Right forelimb (tissue), 1 donor: ENCODE measurements at regions not wholly inside any gene's neighbourhood (a gene's known extent, or its start where the extent isn't known, plus 50 kb on each side); places are given as distances from the start of the nearest gene placed in this dataset.

Experiments used
- DNase-seq: peaks from one replicate; pipeline ENCODE4 v3.0.0-alpha.2; 2018

DNA sequence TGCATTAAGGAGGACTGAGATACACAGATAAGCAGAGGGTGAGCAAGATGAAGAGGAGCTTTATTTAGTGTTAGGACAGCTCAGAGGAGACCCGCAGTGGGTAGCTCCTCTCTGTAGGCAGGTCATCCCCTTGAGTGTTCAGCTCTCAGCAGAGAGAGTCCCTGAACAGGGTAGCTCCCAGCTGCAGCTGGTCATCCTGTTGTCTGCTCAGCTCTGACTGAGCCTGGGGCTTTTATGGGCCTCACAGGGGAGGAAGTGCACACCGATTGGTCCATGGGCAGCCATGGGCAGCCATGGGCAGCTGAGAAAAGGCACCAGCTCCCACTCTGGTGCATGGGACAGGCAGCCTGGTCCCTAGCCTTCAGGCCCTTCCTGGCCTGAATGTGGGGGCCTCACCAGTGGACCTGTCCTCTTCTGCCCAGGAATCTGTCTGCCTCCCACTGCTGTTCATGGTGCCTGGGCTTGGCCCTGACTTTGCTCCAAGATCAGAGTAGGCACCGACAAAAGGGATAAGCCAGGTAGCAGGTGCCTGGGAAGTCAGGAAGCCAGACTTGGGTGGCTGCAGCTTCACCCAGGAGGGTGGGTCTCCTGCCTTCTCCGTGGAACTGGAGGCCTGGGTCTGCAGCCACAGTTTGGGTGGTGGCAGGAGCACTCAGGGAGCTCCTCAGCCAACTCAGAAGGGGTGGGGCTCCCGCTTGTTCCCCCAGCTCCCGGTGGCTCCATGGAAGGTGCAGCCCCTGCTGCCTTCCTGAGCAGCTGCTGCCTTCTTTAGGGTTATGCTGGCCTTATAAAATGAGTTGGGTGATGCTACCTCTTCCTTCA lies 54.7 kb downstream of the MYEOV start:
- DNase-seq = no peak

DNA sequence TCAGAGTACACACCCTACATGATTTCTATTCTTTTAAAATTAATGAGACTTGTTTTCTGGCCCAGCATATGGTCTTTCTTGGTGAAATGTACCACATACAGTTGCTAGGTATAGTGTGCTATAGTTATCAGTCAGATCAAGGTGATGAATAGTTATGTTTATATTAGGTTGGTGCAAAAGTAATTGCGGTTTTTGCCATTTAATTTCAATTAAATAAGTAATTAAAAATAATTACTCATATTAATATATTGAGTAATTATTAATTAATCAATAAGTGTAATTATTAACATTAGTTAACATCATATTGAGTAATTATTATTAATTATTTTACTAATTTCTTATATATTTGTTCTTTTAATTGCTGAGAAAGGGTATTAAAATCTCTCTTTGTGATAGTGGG lies 56.1 kb downstream of the MYEOV start:
- DNase-seq = no peak

DNA sequence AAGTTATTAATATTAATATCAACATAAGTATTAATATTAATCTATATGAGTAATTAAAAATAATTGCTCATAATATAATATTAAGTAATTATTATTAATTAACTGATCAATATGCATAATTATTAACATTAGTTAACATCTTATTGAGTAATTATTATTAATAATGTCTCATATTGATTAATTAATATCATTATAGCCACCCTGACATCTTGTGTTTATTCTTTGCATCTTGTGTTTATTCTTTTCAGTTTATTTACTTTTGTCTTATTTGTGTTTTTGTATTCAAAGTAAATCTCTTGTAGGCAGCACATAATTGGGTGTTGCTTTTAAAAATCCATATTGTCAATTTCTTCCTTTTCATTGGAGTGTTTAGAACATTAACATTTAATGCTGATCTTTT lies 56.6 kb downstream of the MYEOV start:
- no peak for DNase-seq

DNA sequence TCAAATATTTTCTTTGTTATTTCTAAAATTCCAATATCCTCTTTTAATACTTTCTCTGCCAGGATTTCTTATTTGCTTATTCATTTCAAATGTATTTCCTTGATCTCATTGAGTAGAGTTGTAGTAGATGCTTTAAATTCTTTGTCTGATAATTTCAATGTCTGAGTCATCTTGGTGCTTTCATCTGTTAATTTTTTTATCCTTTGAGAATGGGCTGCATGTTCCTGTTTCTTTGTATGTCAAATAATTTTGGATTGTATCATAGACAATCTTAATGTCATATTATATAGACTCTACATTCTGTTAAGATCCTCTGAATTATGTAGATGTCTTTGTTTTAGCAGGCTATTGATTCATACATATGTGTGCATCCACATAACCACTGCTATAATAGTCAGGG lies 57.5 kb downstream of the MYEOV start:
- no peak for DNase-seq

DNA sequence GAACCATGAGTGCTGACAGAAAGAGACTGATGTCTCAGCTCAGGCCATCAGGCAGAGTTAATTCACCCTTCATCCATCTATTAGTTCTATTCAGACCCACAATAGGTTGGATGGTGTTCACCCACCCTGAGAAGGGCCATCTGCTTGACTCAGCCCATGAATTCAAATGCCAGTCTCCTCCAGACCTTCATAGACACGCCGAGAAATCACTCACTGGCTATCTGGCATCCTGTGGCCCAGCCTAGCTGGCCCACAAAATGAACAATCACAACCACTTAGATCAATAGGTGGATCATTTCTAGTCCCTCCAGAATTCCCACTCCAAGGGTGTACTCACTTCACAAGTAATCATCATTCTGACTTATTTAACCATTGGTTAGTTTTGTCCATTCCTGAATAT lies 58.2 kb downstream of the MYEOV start:
- DNase-seq = no peak

DNA sequence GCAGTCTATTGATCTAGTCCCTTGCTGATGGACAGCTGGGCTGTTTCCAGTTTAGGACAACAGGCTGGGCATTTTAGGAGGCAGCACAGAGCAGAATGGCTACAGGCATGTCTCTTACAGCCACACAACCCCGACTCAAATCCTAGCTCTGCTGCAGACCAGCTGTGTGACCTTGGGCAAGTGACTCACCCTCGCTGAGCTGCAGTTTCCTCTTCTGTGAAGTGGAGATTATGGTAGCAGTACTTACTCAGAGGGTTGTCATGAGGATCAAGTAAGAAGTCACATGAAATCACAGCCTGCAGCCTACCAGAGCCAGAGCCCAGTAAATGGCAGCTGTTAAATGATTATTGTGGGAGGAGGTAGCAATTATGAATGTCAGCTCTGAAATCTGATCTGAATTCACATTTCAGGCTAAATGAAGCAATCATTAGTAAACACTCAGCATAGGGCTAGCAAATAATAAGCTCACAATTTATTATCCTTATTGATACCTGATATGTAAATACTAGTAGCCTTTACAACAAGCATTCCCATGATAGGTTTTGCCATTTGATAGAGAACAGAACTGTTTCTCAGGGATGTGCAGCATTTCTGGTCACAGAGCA lies 58.9 kb downstream of the MYEOV start:
- no peak for DNase-seq

DNA sequence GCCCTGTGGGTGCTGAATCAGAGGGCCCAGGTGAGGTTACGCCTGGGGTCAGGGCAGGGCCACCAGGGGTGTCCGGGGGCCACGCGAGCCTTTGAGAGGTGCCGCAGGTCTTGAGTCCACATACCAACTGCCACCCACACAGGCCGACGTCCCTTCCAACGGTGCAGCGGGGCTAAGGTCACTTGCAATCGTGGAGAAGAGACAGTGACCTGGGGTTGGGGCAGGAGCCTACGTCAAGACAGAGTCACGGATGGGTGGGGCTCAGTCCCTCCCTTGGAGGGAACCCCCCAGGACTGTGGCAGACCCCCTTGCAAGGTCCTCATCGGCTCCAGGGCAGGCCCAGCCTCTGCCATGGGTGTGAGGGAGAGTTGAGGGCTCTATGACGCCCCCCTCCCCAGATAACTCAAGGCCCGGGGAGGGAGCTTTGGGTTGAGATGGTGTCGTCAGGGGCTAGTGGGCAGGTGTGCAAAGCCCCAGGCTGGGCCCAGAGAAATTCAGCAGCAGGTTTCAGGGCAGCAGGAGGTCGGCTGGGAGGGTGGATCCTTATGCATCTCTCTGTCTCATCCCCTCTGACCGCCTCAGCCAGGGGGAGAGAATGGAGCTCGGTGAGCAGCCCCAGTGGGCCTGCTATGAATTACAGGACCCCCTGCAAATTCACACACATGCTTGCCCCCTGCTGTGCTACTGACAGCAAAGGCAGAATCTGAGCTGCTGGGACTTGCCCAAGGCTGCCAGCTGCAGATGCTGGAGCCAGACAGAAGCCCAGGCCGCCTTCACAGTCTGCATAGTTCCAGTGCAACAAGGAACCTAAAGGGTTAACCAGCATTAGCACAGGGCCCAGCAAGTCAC lies 60.0 kb downstream of the MYEOV start:
- DNase-seq = no peak

DNA sequence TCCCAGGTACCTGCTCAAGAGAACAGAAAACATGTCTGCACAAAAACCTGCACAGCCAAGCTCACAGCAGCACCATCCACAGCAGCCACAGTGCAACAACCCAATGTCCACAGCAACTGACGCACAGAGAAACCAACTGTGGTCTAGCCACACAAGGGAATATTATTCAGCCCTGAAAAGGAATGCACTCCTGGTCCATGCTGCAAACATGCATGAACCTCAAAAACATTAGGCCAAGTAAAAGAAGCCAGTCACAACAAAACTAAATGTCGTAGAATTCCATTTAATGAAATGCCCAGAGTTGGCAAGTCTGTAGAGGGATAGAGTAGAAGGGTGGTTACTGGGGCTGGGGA lies 60.6 kb downstream of the MYEOV start:
- no peak for DNase-seq

DNA sequence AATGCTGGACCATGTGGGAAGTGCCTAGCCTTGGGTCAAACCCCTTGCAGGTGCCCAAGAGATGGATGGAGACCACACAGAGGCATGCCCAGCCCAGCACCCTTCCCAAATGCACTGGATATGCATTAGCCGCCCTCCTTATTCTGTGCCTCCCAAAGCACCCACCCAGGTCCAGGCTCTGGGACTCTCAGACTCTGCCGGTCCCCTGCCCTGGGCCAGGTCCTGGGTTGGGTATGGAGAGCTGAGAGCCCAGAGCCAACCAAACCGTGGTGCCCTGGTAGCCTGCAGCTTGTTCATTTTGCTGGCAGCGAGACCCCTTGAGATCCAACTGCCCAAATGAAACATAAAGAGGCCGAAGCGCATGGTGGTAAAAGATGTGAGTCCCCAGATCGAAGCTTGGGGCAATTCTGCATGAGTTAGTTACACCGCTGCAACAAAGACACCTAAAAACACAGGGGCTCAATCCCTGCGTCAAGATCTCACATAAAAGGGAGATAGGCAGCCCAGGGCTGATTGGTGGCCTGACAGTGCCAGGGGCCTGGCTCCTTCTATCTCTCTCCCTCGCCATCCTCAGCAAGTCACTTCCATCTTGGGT lies 61.5 kb downstream of the MYEOV start:
- DNase-seq = no peak

DNA sequence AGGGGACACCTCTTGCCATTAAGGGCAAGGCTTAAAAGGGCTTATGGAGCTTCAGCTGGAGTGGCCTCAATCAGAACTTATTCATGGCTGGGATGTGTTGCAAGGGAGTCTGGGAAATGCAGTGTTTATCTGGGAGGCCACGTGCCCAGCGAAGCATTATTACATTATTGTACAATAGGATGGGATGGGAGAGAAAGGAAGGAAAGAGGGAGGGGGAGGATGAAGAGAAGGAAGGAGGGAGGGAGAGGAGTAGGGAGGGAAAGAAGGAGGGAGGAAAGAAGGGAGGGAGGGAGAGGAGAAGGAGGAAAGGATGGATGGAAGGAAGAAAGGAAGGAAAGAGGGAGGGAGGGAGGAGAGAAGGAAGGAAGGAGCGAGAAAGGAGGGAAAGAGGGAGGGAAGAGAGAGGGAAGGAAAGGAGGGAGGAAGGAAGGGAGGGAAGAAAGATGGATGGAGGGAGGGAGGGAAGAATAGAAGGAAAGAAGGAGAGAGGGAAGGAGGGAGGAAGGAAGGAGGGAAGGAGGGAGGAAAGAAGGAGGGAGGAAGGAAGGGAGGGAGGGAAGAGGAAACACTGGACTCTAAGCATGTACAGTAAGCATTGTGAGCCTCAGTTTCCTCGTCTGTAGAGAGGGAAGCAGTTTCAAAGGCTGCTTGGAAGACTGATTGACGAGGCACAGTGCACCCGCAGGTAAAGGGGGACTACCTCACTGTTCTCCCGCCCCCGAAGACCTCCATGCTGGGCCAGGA lies 62.2 kb downstream of the MYEOV start:
- no peak for DNase-seq

DNA sequence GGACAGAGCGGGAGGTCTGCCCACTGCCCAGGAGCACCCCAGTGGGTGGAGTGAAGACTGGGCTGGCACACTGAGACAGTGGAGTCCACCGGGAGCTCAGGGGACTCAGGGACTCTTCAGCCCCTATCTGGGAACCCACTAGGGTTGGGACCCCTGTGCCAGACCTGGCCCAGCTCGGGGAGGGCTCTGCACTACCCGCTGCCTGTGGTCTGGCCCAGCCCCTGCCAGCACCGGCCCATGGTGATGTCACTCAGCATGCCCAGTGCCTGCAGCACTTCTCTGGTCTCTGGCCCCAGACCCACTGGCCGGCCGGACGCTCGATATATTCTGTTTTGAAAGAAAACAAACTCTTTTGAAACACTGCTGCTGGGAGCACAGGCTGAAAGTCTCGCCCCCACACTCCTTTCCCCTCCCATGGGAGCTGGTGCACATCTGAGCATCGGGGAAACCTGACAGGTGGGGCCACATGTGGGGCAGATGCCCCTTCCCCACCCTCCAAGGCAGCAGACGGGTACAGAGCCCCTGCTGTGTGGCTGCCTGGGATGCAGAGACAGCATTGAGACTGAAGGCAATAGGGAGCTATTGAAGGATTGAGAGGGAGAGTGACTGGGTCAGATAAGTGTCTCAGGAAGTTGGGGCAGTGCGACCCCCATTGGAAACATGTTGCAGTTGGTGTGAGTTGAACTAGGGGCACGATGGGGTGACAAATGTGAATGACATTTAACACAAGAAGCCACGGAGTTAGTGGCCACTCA lies 62.9 kb downstream of the MYEOV start:
- DNase-seq = no peak

DNA sequence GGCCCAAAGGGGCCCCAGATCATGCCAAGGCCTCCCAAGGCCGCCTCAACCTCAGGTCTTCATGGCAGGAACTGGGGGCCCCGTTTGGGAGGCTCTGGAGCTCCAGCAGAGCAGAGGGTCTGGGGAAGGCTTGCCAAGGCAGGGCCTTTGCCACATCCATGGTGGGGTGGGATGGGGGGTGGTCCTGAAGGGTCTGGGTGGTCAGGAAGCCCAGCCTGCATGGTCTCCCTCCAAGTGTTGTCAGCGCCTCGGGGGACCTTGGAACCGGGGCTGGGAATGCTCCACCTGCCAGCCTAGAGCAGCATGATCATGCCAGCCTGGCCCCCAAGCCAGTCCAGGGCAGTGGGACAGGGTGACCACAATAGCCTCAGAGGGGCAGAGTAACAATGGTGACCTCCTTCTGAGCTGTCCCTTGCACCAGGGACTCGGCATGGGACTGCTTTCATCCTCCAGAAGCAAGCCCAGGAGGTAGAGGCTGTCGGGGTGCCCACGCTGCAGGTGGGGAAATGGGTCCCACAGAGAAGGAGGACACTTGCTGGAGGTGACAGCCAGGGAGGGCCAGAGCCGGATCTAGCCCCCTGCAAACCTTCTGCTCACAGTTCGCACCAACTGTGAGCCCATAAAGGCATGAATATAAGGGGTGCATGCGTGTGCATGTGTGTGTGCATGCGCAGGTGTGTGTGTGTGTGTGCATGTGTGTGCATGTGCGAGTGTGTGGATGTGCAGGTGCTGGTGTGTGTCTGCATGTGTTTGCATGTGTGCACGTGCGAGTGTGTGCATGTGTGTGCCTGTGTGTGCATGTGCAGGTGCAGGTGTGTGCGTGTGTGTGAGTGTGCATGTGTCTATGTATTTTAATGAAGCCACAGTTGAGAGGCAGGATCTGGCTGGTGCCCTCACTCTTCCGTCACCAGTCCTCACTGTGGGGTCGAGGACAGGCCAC lies 63.8 kb downstream of the MYEOV start:
- DNase-seq = no peak

DNA sequence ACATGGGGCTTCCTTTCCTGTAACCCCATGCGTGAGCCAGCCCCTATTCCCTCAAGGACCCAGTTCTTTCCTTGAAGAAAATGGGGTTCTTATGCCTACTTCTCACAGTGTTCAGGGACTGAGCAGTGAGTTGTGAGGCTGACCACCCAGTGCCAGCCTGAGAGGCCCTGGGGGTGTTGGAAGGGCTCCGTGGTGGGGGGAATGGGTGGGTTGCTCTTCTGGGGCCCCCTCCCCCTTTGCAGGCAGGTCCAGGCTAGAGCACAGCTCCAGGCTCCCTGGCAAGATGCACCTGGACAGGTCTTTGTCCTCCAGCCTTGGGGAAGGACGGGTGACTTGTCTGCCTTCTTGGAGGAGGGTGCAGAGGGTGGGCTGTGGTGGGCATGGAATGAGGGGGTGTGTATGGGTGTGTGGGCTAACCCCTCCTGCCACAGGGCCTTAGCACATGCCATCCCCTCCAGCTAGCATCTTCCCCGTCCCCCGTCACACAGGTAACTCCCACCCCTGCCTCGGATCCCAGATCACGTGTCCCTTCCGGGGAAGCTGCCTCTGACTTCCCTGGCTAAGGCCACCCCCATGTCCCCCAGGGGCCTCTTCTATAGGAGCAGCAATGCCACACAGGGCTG lies 64.6 kb downstream of the MYEOV start:
- no peak for DNase-seq

DNA sequence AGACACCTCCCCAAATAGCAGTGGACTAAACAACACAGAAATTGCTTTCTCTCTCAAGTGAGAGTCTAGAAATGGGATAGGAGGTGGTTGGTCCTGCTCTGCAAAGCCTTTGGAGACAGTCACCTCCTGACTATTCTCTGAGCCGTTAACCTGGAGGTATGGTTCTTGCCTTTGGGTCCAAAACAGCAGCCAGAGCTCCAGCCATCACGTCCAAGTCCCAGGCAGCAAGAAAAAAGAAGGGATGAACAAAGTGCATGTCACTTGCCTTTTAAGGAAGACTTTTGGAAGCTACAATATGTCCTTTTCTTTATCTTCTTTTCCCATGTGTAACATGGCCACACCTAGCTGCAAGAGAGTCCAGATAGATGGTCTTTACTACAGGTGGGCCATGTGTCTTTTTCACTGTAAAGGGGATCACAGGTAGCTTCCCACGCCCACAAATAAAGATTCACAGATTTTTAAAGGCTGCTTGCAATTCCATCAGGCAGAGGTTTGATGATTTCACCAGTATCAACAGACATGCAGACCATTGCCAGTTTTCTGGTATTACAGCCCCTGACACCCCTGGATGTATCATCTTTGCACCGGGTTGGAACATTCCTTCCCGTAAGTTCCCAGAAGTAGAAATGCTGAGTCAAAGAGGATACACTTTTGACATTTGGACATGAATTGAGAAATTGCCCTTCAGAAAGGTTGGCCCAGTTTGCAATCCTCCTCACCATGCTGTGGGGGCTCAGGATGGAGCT lies 66.0 kb downstream of the MYEOV start:
- no peak for DNase-seq

DNA sequence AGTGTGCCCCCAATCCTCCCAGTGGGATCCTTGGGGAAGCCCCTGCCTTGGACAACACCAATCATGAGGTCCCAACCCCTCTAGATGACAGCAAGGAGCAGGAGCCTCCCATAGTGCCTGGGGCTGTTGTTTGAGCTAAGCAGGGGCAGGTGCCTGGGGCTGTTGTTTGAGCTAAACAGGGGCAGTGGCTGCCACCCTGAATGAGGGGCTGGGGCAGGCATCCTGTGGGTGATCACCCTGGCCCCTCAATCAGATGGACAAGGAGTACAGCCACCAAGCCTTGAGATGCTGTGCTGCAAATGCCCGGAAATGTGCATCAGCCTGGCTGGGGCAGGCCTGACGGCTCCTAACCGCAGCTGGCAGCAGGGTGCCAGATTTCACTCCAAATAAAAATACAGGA lies 66.7 kb downstream of the MYEOV start:
- no peak for DNase-seq

DNA sequence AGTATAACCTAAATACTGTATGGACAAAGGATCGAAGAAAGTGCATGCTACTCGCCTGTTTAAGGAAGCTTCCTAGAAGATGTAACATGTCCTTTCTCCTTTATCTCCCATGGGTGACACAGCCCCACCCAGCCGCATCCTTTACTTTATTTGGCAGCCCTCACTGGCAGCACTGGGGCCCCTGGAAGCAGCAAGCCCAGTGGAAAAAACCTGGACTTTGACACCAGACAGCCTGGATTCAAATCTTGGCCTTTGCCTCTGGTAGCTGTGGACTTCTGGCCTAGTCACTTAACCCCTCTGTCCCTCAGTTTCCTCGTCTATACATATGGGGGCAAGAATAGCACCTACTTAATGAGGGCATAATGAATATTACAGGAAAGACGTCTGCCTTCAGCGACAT lies 67.1 kb downstream of the MYEOV start:
- DNase-seq = no peak

DNA sequence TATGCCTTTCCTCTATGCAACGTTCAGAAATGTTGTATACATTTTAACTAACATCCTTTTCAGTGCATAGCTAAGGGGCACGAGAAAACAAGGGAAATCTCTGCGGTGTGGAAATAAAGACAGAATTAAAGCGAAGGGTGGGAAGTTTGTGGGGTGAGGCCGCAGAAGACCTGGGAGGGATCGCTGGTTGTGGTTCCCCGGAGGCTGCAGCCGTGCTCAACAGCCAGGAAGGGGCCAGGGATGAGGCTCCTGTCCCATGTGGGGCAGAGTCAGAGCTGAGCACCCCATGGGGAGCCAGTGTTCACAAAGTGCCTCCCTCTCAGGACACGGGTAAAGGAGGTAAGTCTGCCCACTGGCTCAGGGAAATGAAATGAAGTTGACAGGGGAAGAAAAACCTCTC lies 67.5 kb downstream of the MYEOV start:
- DNase-seq = no peak

DNA sequence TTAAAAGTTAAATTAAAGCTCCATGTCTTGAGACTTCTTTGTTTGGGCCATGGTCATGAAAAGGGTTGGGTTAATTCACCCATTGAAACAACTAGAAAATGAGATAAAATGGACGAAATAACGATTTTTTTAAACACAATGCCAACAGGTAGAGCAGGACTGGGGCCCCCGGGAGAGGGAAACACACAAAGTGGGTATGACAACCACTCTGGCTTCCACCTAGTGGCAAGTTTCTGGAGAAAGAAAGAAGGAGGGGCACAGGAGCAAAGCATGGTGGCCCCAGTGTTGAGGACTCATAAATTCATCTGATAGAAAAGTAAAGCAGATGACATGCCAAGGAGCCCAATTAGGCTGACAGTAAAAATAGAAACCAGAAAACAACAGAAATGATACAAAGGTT lies 68.4 kb downstream of the MYEOV start:
- no peak for DNase-seq

DNA sequence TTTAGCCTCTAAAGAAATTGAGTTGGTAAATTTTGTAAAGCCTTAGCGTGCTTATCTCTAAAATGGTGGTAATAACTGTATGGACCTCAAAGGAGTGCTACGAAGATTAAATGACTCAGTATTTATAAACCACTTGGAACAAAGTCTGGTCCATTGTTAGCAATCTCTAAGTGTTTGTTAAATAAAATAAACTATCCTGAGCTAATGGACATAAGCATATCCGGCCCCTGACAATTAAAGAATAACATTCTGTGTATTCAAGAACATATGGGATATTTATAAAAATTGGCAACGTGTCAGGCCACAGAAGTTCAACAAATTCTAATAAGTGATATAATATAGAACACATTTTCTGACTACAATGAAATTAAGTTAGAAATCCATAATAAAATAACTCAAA lies 71.0 kb downstream of the MYEOV start:
- no peak for DNase-seq

DNA sequence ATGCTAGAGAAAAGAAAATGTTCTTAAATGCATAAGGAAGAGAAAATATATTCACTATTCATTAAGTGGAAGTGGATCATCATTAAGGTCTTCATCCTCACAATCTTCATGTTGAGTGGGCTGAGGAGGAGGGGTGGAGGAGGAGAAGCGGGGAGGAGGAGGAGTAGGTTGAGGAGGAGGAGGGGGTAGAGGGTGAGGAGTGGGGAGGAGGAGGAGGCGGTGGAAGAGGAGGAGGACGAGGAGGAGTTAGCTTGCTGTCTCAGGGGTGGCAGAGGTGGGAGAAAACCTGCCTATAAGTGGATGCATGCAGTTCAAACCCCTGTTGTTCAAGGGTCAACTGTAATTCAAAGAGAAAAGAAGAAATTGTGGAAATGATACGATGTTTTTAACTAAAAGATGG lies 71.6 kb downstream of the MYEOV start:
- DNase-seq = no peak
